GM13977 (cell line): ENCODE measurements at regions not wholly inside any gene's neighbourhood (a gene's known extent, or its start where the extent isn't known, plus 50 kb on each side); places are given as distances from the start of the nearest gene placed in this dataset.

ENCODE experiments used
- DNase-seq: peaks from one replicate; pipeline ENCODE4 v3.0.0; 2012; ENCODE audit warnings: low spot score
- in situ Hi-C: fragments of 300-500 bp; cut with MboI; formaldehyde crosslinking; loops from one replicate; pipeline ENCODE4 v1.12.0; 2022; ENCODE audit warnings: low sequenced_read_pairs, low pct_unique_long_range_greater_than_20kb, mixed read lengths, inconsistent platforms; ENCODE audit not compliant: unreplicated experiment
- TF ChIP-seq, protein P1 (sequence below): IDR thresholded peaks from 2 replicates; pipeline ENCODE4 v1.5.1; 2012; ENCODE audit warnings: mild to moderate bottlenecking, control low read depth; ENCODE audit not compliant: insufficient read depth; ENCODE audit errors: extremely low read depth, missing control alignments

DNA sequence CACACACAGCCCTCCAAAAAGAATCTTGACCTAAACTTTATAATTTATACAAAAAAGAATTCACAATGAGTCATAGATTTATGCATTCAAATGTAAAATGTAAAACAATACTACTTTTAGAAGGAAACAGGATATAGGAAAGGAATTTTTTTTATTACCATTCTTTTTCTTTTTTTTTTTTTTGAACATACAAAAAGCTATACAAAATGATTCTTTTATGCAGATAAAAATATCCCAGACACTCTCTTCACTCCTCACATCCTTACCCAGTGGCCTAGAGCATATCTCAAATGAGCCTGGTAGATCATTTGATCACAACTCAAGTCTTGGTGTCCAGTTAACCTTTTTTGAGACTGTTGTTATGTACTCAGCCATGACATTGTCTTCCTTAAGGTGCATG lies 307.3 kb upstream of the KLF3 start:
- TF ChIP-seq, protein P1, sequence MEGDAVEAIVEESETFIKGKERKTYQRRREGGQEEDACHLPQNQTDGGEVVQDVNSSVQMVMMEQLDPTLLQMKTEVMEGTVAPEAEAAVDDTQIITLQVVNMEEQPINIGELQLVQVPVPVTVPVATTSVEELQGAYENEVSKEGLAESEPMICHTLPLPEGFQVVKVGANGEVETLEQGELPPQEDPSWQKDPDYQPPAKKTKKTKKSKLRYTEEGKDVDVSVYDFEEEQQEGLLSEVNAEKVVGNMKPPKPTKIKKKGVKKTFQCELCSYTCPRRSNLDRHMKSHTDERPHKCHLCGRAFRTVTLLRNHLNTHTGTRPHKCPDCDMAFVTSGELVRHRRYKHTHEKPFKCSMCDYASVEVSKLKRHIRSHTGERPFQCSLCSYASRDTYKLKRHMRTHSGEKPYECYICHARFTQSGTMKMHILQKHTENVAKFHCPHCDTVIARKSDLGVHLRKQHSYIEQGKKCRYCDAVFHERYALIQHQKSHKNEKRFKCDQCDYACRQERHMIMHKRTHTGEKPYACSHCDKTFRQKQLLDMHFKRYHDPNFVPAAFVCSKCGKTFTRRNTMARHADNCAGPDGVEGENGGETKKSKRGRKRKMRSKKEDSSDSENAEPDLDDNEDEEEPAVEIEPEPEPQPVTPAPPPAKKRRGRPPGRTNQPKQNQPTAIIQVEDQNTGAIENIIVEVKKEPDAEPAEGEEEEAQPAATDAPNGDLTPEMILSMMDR: no peak
- DNase-seq: no peak
- in situ Hi-C loops: no loop called here

DNA sequence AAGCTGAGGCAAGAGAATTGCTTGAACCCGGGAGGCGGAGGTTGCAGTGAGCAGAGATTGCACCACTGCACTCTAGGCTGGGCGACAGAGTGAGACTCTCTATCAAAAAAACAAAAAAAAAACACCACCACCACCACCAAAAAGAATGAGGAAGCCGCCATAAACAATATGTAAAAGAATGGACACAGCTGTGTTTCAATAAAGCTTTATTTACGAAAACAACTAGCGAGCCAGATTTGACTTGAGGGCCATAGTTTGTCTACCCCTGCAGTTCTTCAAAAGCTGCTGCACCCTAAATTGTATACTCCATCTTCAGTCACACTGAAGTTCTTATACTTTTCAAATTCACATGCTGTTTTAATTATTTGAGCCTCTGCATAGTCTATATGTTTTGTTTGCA lies 306.5 kb upstream of the KLF3 start:
- TF ChIP-seq, protein P1: no peak
- in situ Hi-C loops: no loop called here
- DNase-seq: no peak

DNA sequence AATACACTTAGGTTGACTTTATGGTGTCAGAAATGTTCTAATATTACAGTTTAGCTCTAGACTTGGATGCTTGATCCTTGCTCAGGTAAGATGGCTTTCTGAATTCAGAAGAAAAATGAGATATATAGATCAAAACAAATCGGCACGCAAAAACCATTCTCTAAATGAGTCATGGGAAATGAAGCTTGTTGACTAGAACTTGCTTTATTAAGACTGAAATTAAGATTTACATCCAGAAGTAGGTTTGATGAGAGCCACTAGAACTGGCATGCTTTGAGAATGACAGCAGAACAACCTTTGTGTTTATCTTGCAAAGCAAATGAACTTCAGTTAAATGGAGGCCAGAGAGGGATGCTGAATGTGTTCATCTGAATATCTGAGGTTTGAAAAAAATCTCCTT lies 304.9 kb upstream of the KLF3 start:
- DNase-seq: no peak
- in situ Hi-C loops: no loop called here

DNA sequence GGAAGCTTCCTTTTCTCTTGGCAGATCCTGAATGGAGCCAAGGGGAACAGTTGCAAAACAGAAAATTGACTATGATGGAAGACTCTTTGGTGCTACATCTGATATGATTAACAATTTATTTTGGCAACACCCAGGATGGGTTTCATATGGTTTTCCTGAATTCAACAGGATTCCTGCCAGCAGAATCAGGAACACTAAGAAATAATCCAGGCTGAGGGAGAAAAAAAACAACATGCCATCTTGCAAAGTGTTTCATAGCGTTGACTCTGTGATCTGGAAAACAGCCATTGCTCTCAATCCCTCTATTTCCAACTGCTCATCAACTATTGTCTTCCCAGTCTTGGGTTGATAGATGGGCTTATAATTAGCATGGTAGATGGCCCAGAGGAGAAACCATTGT lies 303.8 kb upstream of the KLF3 start:
- TF ChIP-seq, protein P1: no peak
- in situ Hi-C loops: no loop called here
- no peak for DNase-seq

More for the DNA sequence above, 304.9 kb upstream of the KLF3 start:
- TF ChIP-seq, protein P1: no peak

DNA sequence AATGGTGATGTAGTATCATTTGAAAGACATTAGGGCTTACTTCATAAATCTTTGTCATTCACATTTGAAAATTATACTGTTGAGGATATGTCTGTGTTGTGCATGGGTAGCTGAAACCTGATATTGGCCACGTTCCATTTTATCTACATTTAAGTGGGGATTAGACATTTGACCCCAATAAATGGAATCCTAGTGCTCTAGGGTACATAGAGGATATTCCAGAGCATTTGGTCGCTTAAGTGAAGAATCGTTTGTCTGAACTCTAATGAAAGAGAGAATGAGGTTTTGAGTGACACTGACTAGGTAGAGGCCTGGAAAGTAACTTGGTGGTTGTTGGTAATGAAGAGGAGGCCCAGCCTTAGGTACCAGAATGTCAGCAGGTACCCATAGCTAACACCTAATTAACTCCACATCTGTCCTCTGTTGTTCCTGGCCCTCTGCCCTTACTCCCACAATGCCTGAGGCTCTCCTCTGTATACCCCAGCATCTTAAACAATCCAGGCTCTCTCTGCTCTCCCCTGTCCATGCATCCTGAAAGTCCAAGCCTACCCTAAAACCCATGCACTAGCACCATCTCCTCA lies 299.5 kb upstream of the KLF3 start:
- DNase-seq: no peak
- TF ChIP-seq, protein P1: no peak
- in situ Hi-C loops: no loop called here

DNA sequence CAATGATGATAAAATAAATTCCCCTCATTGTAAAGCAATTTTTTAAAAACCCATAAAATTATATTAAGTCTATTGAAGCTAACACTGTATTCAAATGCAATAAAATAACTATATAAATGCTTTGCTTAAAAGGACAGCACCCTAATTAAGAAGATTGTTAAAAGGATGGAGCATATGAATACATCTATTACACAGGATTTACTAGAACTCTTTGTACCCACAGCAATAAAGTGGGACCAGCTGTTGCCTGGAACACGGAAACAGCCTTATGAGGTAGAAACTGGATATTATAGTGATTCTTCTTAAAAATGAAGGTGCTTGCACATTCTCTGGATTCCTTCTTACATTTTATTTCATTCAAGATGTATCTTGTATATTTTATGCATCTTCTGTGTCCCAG lies 298.7 kb upstream of the KLF3 start:
- TF ChIP-seq, protein P1: no peak
- in situ Hi-C loops: no loop called here
- DNase-seq: no peak

DNA sequence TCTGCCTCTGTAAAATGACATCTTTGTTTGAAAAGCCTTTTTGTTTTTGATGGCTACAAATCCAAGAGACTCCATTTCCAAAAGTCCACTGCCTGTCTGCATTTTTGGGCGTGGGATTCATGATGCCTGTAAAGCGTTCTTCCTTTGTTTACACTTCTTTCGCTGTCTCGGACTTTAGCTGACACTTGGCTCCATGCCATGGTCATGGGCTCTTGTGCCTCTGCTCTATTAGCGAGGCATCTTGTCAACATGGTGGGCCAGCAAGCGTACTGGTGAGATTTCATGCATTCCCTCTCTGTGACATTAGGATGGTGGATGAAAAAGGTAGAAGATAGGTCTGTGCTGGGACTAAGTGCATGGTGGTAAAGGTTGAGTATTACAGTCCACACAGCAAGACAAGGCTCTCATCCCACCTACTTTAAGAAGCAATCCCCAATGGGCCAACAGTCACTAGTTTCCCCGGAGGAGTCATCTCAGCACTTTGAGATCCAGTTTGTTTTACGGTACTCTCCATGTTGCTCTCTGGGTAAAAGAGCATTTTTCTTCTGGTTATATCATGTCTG lies 298.2 kb upstream of the KLF3 start:
- DNase-seq: no peak
- TF ChIP-seq, protein P1: no peak
- in situ Hi-C loops: no loop called here
